HCEC 1CT (cell line): ENCODE measurements at regions not wholly inside any gene's neighbourhood (a gene's known extent, or its start where the extent isn't known, plus 50 kb on each side); places are given as distances from the start of the nearest gene placed in this dataset.

ENCODE experiments used
- DNase-seq: peaks from one replicate; pipeline ENCODE4 v3.0.0-alpha.2; 2017

DNA sequence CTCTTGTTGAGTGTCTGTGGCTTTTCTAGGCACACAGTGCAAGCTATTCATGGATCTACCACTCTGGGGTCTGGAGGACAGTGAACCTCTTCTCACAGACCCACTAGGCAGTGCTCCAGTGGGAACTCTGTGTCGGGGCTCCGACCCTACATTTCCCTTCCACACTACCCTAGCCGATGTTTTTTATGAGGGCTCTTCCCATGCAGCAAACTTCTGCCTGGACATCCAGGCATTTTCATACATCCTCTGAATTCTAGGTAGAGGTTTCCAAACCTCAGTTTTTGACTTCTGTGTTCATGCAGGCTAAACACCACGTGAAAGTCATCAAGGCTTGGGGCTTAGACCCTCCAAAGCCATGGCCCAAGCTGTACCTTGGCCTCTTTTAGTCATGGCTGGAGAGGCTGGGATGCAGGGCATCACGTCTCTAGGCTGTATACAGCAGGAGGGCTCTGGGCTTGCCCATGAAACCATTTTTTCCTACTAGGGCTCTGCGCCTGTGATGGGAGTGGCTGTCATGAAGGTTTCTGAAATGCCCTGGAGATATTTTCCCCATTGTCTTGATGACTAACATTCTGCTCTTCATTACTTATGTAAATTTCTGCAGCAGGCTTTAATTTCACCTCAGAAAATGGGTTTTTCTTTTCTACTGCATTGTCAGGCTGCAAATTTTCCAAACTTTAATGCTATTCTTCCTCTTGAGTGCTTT, 249.8 kb upstream of the CPEB2 start:
- DNase-seq = no peak

DNA sequence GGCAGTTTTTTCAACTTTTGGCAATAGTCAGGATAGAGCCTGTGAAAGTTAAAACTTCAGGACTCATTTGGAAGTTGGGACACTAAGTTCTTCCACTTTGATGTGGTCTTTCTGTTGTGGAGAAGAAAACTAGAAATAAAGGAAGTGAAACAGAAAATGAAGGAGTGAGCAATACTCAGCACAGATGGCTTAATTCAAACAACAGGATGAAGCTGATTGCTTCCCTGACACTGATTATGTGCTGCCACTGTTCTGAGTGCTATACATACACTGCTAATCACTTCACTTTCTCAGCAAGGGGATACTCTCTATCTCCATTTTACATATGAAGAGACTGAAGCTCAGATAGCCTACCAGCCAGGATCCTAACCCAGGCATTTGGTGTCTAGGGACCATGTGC, 235.1 kb upstream of the CPEB2 start:
- DNase-seq = no peak

DNA sequence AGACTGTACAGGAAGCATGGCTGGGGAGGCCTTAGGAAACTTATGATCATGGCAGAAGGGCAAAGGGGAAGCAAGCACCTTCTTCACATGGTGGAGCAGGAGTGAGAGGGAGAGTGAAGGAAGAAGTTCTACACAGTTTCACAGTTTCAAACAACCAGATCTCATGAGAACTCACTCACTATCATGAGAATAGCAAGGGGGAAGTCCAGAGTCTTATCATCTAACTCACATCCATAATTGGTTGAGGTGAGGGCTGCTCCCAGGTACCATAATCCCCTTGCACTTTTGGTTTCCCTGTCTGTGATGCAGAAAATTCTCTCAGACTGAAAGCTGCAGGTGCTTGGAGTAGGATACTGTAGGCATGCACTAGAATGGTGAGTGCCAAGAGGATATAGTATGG, 233.8 kb upstream of the CPEB2 start:
- no peak for DNase-seq

DNA sequence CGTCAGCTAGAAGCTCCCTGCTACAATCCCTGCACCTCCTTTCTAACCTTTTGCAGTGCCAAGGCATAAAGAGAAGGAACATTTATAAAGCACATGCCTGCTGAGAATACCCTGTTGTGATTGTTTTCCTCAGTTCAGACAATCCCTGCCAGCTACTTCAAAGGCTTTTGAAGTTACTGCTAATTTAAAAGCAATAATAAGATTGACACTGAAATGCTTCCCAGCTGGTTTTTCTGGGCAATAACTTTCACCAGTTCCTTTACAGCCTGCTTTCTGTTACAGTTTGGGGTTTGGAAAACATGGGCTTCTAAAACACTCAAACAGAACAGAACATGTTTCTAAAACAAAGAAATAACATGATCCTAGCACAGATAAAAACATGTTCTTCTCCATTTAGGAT, 232.3 kb upstream of the CPEB2 start:
- no peak for DNase-seq

DNA sequence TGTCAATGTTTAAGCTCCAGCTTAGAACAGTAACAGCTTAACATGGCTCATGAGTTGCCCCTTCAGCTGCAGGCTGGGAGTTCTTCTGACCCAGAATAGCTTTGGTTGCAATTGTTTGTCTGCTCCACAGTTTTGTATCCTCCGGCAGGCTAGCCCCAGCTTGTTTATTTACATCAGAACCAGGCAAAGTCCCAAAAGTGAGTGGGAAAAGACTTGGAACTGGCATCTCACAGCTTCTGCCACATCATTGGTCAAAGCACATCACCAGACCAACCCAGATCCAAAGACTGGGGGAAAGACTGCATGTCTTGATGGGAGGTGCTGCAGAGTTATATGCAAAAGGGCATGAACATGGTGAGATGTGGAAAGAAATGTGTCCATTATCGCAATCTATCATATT, 231.2 kb upstream of the CPEB2 start:
- peak; percentile 24 for DNase-seq

DNA sequence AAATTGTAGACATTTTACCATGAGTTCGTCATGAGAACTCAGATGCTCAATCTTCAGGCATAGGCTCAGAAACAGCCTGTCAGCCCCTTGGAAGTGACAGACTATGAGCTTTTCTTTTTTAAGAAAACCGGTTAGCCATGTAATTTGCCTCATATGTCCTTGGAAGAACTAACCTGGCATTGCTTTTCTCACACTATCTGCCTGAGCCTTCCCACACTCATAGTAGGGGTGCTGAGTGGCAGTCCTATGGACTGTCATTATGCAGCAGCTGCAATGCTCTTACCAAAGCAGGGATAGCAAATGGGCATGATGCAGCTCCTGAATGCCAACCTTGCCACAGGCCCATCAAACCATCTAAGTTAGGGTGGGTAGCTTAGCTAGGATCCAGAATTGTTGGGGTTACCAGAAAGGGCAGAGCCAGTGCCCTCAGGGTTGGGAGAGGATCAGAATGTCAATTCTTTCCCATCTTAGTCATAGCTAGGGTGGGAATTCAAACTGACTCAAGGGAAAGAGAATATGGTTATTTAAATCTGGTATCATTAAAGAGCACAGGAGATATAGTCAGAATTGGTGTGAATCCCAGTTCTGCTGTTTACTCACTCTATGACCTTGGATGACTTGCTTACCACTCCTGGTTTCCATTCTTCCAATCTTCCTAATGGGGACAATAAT, 230.6 kb upstream of the CPEB2 start:
- peak; percentile 43 for DNase-seq

DNA sequence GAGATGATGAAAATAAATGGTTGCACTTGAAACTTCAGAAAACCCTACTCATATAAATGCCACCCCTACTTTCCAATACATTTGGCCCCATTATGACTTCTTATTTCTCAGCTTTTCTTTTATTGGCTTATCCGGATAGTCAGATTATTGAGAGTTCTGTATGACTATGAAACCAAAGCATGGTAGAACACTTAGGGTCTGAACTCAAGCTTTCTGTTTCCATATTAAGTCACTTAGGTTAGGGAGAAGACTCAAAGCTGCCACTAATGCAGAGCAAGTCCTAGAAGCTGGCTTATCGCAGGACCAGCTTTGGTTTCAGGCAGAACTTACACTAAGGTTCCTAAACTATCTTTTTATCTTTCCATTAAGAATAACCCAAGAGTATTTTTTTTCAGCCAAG, 229.9 kb upstream of the CPEB2 start:
- no peak for DNase-seq

DNA sequence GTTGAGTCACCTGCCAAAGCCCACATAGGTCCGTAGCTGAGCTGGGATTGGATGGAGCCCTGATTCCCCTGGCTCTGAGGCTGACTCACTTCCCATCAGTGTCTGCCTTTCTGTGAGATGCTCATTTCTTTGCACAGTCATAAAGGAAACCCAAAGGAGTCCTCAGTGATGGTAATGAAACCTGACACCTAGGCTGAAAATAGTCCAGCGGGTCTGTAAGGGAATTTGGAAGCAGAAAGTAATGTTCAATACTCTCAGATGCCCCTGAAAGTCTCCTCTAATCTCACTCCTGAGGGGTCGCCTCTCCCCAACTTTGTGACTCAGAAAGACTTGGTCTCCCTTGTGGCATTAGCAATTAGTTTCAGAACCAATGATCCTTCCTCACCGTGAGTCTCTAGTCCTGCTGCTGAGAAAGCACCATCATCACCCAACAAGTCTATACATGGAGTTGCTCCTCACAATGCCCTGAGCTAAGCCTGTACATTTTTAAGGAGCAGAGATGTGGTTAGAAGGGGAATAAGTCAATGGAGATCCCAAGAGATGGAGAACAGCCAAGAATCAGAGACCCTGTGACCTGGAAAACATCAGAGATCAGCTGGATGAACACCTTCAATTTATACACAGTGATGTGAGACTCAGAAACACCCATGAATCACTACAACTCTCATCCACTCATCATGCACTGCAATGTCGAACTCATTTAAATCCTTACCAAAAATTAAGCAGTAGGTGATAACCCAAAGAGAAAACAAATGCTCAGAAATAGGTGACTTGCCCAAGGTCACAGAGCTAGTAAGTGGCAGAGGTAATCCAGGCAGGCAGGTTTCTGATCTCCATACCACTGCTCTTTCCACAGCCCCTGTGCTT, 219.0 kb upstream of the CPEB2 start:
- peak; percentile 76 for DNase-seq

DNA sequence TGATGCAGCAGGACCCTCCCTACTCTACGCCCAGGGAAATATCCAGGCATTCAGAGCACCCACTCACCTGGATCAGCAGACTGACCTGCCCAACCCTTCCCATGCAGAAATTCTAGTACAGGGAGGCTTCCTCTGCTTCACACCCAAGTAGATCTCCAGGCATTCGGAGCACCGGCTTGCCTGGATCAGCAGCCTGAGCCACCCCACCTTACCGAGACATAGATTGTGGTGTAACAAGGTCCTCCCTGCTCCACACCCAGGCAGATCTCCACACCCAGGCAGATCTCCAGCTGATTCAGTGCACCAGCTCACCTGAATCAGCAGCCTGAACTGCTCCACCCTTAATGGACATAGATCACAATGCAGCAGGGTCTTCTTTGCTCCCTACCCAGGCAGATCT, 215.1 kb upstream of the CPEB2 start:
- DNase-seq = no peak

DNA sequence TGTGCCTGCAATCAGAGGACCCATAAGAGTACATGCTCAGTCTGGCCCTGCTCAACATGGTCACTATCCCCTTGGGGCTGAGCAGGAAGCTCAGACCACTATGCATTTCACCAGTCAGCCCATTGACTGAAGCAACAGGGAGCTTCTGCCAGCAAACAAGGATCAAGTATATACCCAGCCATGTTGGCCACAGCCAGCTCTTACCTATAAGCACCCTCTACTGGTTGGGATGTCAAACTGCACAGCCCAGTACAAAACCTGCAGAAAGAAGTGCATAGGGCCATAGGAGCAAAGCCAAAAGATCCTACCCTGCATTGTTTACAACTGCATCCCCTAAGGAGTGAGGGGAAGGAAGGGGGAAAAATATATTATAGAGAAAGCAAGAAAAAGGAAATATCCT, 214.4 kb upstream of the CPEB2 start:
- peak; percentile 16 for DNase-seq

DNA sequence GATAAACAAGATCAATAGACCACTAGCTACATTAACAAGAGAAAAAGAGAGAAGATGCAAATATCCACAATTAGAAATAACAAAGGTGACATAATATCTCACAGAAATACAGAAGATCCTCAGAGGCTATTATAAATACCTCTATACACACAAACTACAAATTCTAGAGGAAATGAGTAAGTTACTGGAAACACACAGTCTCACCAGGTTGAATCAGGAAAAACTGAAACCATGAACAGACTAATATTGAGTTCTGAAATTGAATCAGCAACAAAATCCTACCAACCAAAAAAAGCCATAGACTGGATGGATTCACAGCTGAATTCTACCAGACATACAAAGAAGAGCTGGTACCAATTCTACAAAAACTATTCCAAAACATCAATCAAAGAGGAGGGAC, 211.8 kb upstream of the CPEB2 start:
- no peak for DNase-seq

DNA sequence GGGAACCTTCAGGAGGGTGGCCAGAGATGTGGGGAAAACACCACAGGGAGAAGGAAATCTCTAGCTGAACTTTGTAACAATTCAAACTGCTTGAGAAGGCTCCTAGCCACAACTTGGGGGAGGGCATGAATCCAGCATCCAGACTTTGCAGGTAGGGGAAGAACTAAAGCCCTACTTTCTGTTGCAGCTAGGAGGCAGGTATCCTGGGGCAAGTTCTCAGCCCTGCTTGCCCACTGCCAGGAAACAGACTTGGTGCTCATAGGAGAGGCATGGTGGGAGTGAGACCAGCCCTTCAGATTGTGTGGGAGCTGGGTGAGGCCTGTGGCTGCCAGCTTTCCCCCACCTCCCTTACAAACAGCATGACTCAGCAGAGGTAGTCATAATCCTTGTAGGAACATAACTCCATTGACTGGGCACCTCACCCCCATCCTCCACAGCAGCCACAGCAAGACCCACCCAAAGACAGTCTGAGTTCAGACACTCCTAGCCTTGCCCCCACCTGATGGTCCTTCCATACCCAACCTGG, 209.5 kb upstream of the CPEB2 start:
- DNase-seq = no peak

DNA sequence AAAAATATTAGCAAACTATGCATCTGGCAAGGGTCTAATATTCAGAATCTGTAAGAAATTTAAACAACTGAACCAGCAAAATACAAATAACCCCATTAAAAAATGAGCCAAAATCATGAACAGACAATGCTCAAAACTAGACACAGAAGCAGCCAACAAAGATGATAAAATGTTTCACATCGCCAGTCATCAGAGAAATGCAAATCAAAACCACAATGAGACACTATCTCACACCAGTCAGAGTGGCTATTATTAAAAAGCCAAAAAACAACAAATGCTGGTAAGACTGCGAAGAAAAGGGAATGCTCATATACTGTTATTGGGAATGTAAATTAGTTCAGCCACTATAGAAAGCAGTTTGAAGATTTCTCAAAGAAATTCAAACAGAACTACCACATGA, 201.3 kb upstream of the CPEB2 start:
- no peak for DNase-seq

DNA sequence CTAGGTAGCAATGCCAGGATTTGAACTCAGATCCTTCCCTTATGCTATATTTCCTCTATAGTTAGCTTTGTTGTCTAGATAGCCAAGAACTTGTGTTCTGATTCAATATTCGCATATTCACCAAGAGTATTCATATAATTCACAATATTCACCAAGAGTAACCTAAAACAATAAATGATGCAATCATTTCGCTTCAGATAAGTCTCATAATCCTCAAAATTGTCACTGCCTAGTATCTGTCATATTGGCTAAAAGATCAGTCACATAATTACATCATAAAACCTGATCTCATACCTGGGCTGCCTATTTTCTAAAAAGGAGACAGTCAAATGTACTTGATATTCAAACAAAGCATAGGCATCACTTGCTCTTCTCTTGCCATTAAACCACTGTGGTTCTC, 199.7 kb upstream of the CPEB2 start:
- no peak for DNase-seq

DNA sequence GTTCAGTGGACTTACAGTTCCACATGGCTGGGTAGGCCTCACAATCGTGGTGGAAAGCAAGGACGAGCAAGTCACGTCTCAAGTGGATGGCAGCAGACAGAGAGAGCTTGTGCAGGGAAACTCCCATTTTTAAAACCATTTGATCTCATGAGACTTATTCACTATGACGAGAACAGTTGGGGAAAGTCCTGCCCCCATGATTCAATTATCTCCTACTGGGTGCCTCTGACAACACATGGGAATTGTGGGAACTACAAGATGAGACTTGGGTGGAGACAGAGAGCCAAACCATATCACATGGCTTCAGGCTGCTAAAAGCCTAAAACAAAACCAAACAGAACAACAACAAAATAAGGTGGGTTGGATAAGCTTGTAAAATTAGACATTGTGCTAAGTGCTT, 194.4 kb upstream of the CPEB2 start:
- DNase-seq = no peak

DNA sequence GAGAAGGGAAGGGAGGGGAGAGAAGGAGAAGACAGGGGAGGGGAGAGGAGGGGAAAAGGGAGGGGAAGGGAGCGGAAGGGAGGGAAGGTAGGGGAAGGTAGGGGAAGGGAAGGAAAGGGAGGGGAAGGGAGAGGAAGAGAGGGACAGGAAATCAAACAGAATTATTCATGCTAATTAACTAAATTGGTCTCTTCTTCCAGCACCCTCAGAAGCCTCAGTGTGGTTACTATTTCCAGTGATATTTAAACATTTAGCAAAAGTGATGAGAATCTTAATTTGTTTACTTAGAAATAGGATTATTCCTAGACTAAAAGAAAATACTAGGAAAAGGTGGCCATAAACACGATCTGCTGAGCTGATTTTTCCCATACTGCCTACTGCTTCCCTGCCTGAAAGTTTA, 193.1 kb upstream of the CPEB2 start:
- no peak for DNase-seq

DNA sequence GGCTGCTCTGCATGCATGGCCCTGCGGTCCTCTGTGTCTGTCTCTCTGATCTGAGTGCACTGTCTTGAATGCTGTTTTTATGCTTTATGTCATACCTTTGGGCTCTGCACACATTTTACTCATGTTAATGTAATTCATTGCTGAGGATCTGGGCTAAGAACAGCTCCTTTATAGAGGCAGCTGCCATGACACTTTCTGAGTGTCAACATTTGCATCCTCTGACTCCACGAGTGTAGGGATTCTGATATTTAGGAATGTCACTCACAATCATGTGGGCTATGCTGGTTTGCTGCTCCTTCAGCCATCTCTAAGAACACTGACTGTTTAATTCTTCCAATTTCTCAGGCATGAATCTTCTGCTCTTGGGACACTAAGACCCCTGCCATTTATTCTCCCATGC, 192.2 kb upstream of the CPEB2 start:
- no peak for DNase-seq

DNA sequence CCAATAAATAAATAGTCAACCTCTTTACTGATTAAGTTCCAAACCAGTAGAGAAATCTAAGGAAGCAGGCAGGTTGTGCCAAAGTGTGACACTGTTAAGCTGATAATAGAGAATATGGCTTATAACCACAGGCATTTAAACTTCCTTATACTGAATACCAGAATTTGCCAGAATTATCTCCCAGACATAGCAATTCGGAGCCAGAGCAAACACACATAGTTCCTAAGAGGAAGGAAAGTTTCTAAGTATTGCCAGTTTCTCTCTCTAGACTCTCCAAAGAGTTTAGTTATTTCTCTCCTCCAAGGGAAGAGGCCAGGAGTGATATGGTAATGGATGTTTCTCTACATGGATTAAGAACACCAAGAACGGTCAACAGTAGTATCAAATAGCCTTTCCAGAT, 191.7 kb upstream of the CPEB2 start:
- no peak for DNase-seq

DNA sequence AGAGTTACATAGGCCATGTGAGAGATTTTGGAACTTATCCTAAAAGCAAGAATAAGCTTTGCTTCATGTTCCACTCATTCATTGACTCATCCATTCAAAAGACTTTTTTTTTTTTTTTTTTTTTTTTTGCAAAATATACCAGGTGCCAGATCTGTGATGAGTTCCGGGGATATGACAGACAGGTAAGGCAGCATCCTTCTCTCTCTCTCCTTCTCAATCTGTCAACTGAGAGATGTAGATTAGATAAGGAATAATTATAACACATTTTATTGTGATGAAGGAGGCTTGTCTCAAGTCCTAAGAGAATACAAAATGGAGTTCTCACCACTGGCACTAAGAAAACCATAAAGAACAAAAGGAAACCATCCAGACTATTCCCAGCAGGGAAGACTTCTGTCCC, 190.2 kb upstream of the CPEB2 start:
- DNase-seq = peak; percentile 3

DNA sequence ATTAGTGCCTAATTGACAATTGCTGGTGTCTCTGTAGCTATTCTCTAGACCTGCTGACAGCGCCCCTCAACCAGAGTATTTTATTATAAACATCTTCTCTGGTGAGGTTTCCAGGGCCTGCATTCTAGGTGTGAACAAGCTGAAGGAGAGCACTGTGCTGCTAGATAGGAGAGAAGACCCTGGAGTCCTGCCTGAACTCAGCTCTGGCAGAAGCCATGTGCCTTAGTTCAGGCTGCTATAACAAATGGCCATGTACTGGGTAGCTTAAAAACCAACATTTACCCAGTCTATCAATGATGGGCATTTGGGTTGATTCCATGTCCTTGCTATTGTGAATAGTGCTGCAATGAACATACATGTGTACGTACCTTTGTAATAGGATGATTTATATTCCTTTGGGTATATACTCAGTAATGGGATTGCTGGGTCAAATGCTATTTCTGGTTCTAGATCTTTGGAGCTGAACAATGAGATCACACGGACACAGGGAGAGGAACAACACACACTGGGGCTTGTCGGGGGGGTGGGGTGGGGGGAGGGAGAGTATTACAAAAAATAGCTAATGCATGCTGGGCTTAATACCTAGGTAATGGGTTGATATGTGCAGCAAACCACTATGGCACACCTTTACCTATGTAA, 185.5 kb upstream of the CPEB2 start:
- DNase-seq = no peak

DNA sequence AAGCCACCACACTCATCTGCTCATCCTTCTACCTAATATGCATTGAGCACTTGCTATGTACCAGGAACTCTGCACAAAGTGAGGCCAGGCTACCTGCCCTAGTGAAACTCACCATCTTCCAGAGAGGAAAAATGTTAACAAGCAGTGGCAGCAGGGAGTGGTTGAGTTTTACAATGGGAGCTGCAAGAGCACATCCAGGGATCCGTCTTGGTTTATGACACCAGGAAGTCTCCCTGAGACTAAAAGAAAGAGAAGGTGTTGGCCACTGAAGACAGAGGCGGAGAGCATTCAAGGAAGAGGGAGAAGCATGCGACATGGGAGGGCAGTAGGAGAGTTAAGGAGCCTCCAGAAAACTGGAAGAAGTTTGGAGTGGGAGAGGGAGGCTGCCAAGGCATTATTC, 178.1 kb upstream of the CPEB2 start:
- DNase-seq = no peak

DNA sequence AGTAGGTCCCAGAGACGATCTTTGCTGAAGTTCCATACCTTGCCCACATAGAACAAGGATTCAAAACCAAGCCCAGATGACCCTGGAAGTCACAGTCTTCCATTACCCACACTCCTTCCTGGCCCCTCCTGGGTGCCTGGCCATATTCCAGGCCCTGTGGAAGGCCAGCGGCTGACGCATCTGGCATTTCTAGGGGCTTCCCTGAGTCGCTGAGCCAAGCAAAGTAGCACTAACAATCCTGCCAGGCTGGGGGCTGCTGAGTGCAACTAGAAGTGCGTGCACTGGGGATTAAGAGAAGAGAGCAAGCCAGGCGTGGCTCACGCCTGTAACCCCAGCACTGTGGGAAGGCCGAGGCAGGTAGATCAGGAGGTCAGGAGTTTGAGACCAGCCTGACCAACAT, 175.2 kb upstream of the CPEB2 start:
- DNase-seq = no peak

DNA sequence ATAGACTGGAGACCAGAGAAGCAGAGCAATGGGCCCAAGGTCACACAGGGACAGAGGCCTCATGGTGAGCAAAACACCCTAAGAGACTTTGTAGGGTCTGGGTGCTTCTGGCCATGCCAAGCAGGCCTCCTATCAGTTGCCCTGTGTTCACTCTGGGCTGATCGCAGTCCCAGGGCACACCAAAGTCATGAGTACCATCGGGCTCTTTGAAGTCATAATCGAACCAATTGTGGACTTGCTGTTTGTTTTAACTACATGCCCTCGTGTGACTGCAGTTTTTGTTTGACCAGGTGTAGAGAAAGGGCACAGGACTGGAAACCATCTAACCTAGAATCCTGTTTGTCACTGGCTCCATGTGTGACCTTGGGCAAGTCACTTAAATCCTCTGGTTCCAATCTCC, 172.5 kb upstream of the CPEB2 start:
- no peak for DNase-seq
